Lung (tissue), 11 donors: ENCODE measurements at regions not wholly inside any gene's neighbourhood (a gene's known extent, or its start where the extent isn't known, plus 50 kb on each side); places are given as distances from the start of the nearest gene placed in this dataset.

Experiments used
- ATAC-seq: fragments of 200-7000 bp; cut with Tn5 transposase; one replicate; pipeline ENCODE4 v1.9.1; 2020; ENCODE audit warnings: moderate number of reproducible peaks; ENCODE audit not compliant: insufficient read depth, low FRiP score
- DNase-seq, 3 donors: peaks; one replicate each; pipeline ENCODE4 v3.0.0-alpha.2; 2013 to 2017
- H3K27ac ChIP-seq, 2 donors: one replicate each; pipeline ENCODE4 v1.5.1; 2013; ENCODE audit warnings: mild to moderate bottlenecking in 2 of 2, moderate library complexity in 2 of 2, control low read depth in 1 of 2, inconsistent platforms in 1 of 2, low read depth in 1 of 2, low read length in 1 of 2
- H3K27me3 ChIP-seq, 3 donors: one replicate each; pipeline ENCODE4 v1.5.1; 2013; ENCODE audit warnings: low read length in 2 of 3; ENCODE audit not compliant: control insufficient read depth in 3 of 3, insufficient read depth in 3 of 3
- H3K36me3 ChIP-seq, 4 donors: one replicate each; pipeline ENCODE4 v1.5.1; 2013; ENCODE audit warnings: low read length in 4 of 4, mild to moderate bottlenecking in 1 of 4, moderate library complexity in 1 of 4; ENCODE audit not compliant: control insufficient read depth in 4 of 4, insufficient read depth in 4 of 4
- H3K4me1 ChIP-seq, 5 donors: one replicate each; pipeline ENCODE4 v1.5.1; 2013; ENCODE audit warnings: low read length in 5 of 5, mild to moderate bottlenecking in 2 of 5, moderate library complexity in 1 of 5; ENCODE audit not compliant: control insufficient read depth in 5 of 5, insufficient read depth in 5 of 5
- H3K4me3 ChIP-seq: one replicate; pipeline ENCODE4 v1.5.1; 2013; ENCODE audit warnings: mild to moderate bottlenecking, control low read depth, moderate library complexity
- H3K9ac ChIP-seq, 2 donors: one replicate each; pipeline ENCODE4 v1.5.1; 2013; ENCODE audit warnings: low read length in 2 of 2, control low read depth in 1 of 2; ENCODE audit not compliant: insufficient read depth in 1 of 2
- H3K9me3 ChIP-seq, 4 donors: one replicate each; pipeline ENCODE4 v1.5.1; 2013; ENCODE audit warnings: low read length in 3 of 4, mild to moderate bottlenecking in 1 of 4, moderate library complexity in 1 of 4; ENCODE audit not compliant: control insufficient read depth in 4 of 4, insufficient read depth in 3 of 4
- WGBS, 2 donors: extraction: QIAGEN DNeasy Blood & Tissue Kit; methylation state at CpG; one replicate each; pipeline ENCODE4 v1.1.7; 2013; 5-methylcytosine and 5-hydroxymethylcytosine counted together
- TF ChIP-seq, protein P1 (sequence below): IDR thresholded peaks from 2 replicates; pipeline ENCODE4 v1.5.1; 2012; ENCODE audit warnings: mild to moderate bottlenecking; ENCODE audit errors: control extremely low read depth, extremely low read depth
- donor health status: control.
- donor health status: control.
- donor health status: Bipolar disorder and iron deficiency.
- donor health status: healthy.
- donor health status: DM: yes; HTN: yes; CAD: no.

DNA sequence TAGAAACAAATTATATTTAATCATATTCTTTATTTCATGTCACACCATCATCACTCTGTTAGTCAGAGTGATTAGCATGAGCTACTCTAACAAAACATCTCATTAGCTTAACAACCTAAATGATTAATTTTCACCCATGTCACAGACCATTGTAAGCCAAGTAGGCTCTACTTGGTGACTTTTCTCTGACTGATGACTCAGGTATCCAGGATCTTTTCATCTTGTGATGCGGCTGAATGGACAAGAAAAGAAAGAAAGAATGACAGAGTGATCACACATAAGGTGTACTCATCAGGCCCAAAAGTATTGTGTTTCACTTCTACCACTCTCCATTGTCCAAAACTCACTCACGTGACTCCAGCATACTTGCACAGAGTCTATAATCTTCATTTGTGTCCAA is 299.3 kb downstream of the ANXA1 start:
- Histone ChIP-seq H3K4me1 (no peaks in the 10 kb centered on the region), H3K4me3 (no peak overlapping the region)
- 90 to 97% methylated on average over 2 of the region's 2 CpGs for WGBS, 2 donors

DNA sequence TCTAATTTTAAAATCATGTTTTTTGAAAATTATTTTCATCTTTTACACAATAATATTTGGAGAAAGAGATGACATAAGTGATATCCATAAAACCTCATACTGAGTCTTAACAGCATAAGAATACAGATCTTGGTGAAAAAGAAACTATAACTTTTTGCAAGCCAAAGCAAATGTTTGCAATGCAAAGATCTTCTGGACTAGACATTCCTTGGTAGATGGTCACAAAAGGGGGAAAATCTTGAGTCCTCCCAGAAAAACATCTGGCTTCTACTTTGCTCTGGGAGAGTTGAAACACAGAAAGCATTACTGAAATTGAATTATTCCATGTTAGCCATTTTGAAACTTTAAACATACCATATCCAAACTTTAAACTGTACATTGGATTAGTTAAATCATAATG is 308.2 kb downstream of the ANXA1 start:
- DNase-seq: no peak
- Histone ChIP-seq H3K4me1 (no peaks in the 10 kb centered on the region), H3K9ac (no peak overlapping the region), H3K36me3 (no peaks in the 10 kb centered on the region), H3K9me3 (no peaks in the 10 kb centered on the region), H3K27ac (no peak overlapping the region), H3K4me3 (no peak overlapping the region), H3K27me3 (no peaks in the 10 kb centered on the region)
- TF ChIP-seq, protein P1, sequence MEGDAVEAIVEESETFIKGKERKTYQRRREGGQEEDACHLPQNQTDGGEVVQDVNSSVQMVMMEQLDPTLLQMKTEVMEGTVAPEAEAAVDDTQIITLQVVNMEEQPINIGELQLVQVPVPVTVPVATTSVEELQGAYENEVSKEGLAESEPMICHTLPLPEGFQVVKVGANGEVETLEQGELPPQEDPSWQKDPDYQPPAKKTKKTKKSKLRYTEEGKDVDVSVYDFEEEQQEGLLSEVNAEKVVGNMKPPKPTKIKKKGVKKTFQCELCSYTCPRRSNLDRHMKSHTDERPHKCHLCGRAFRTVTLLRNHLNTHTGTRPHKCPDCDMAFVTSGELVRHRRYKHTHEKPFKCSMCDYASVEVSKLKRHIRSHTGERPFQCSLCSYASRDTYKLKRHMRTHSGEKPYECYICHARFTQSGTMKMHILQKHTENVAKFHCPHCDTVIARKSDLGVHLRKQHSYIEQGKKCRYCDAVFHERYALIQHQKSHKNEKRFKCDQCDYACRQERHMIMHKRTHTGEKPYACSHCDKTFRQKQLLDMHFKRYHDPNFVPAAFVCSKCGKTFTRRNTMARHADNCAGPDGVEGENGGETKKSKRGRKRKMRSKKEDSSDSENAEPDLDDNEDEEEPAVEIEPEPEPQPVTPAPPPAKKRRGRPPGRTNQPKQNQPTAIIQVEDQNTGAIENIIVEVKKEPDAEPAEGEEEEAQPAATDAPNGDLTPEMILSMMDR: no peak
- ATAC-seq: no peak

More for the DNA sequence above, 299.3 kb downstream of the ANXA1 start:
- H3K9ac ChIP-seq: no peak overlapping the region
- H3K27me3 ChIP-seq: no peaks in the 10 kb centered on the region
- TF ChIP-seq, protein P1: no peak
- no peaks in the 10 kb centered on the region for H3K36me3 ChIP-seq
- H3K9me3 ChIP-seq: no peaks in the 10 kb centered on the region
- H3K27ac ChIP-seq: peak overlapping the region in 1 of 2 donors; percentile 3
- DNase-seq (no peak), ATAC-seq (no peak)

DNA sequence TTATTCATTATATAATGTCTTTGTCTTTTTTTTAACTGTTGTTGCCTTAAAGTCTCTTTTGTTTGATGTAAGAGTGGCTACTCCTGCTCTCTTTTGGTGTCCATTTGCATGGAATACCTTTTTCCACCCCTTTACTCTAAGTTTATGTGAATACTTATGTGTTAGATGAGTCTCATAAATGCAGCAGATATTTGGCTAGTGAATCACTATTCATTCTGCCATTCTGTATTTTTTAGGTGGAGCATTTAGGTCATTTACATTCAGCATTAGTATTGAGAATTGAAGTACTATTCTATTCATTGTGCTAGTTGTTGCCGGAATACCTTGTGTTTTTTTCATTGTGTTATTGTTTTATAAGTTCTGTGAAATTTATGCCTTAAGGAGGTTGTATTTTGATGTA is 317.1 kb downstream of the ANXA1 start:
- ATAC-seq (no peak), DNase-seq (no peak)
- no peaks in the 10 kb centered on the region for H3K4me1 ChIP-seq
- peaks cover 0 to 2% (median 0%) of the 10 kb centered on the region in 4 donors for H3K36me3 ChIP-seq
- H3K4me3 ChIP-seq: no peak overlapping the region
- no peak overlapping the region for H3K9ac ChIP-seq
- no peaks in the 10 kb centered on the region for H3K27me3 ChIP-seq
- no peaks in the 10 kb centered on the region for H3K9me3 ChIP-seq
- H3K27ac ChIP-seq: no peak overlapping the region
- WGBS, 2 donors: 92 to 100% methylated on average over 1 of the region's 1 CpG
- TF ChIP-seq, protein P1: no peak

DNA sequence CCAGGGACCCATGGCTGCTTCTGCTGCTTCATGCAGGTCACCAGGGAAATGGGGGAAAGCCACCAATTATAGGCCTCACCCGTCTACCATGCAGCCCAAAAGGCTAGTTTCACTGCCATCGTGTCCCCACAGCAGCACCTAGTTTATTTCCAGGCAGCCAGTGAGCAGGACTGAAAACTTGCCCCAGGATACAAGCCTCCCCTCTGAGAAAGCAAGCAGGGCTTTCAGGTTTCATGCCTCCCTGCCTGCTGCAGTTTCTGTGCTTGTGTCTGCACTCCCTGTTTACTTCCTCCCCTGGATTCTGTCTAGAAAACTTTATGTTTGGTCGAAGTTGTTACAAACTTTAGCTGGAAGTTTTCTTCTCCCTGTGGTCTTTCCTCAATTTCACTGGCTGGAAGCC is 319.1 kb downstream of the ANXA1 start:
- Histone ChIP-seq H3K27ac (no peak overlapping the region), H3K4me1 (no peaks in the 10 kb centered on the region), H3K9me3 (peaks cover 0 to 7% (median 0%) of the 10 kb centered on the region in 4 donors), H3K4me3 (no peak overlapping the region), H3K36me3 (peaks cover 0 to 2% (median 0%) of the 10 kb centered on the region in 4 donors), H3K9ac (no peak overlapping the region), H3K27me3 (no peaks in the 10 kb centered on the region)
- TF ChIP-seq, protein P1: no peak
- DNase-seq (no peak), ATAC-seq (no peak)
- 65 to 82% methylated on average over 3 of the region's 3 CpGs for WGBS, 2 donors
